ENCODE measurements at regions not wholly inside any gene's neighbourhood (a gene's known extent, or its start where the extent isn't known, plus 50 kb on each side); places are given as distances from the start of the nearest gene placed in this dataset.
"Not testable (repeated sequence)": the region's sequence is repeated elsewhere in the genome, so short reads cannot be mapped to it uniquely, and the experiment has no call there.

GRCh38 chr11:128152796-128153696, 434.3 kb downstream of the ETS1 start:
- FAIRE-seq, result no peak

GRCh38 chr11:128151780-128152179, 435.6 kb downstream of the ETS1 start:
- FAIRE-seq, result no peak

GRCh38 chr11:128151338-128151737, 436.0 kb downstream of the ETS1 start:
- no peak for FAIRE-seq

- FAIRE-seq, result no peak
Observed at GRCh38 chr11:128148208-128148607, 439.1 kb downstream of the ETS1 start.

GRCh38 chr11:128146926-128147605, 440.3 kb downstream of the ETS1 start:
- no peak for FAIRE-seq

- FAIRE-seq, result not testable (repeated sequence)
Observed at GRCh38 chr11:128140293-128140692, 447.1 kb downstream of the ETS1 start.

DNA sequence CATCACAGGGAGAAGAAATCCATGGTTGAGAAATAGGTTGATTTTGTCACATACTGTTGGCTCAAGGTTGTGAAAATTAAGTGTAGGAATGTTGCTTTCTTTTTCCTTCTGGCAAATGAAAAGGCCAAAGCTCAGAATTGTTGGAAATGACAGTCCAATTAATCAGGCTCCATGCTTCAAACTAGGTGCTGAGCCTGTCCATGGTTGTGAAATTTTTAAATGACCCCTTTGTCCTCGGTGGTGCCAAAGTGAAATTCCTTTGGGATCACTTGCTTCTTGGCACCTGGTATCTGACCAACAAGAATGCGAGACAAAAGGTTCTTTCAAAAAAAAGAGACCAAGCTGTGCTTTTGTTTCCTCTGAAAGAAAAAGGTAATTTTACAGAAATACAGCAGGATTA, 451.9 kb downstream of the ETS1 start:
- no peak for FAIRE-seq

DNA sequence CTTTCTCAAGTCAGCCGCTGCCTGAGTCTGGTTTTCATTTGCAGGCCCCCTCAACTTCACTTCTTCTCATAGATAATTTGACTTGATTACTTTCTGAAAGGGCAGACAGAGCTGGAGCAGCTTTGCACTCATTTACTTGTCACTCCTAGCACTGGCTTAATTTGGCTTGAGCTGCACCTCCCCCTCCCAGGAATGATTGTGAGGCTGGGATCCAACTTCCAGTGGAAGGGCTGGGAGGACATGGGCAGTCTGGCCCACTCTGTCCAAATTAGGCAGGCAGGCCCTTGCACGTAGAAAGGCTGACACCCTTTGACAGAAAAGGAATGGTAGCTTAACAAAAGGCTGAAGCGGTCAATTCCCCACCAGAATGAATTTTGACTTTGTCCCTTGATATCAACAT, 453.9 kb downstream of the ETS1 start:
- no peak for FAIRE-seq

GRCh38 chr11:128130052-128130451, 457.3 kb downstream of the ETS1 start:
- FAIRE-seq, result no peak

DNA sequence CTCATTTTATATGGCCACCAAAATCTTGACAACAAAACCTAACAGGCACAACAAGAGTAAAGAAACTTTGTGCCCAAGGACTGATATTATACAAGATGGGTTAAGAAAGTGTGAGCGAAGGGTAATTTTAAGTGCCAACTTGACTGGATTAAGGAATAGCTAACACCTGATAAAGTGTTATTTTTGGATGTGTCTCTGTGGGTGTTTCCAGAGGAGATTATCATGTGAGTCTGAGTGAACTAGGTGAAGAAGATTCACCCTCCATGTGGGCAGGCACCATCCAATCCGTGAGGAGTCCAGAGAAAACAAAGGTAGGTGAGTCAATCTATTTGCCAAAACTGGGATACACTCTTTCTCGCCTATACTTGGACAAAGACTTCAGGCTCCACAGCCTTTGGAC, 461.6 kb downstream of the ETS1 start:
- FAIRE-seq, result no peak

DNA sequence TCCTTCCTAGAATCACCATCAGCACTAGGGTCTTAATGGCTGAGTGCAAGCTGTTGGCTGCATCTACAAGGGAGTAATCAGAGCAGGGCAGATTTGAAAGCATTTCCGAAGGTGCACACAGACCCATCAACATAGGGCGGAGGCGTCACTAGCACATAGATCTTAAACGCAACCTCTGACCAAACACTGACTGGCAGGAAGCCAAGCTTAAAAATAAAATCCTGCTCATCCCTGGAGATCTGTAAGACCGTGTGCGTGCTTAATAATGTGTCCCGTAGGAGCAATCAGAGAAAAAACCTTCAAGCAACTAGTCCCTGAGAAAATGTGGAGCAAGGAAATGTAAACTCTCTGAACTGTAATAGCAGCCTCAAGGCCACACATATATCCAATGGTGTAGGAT, 470.5 kb downstream of the ETS1 start:
- no peak for FAIRE-seq

- no peak for FAIRE-seq
Observed at GRCh38 chr11:128116447-128116846, 470.9 kb downstream of the ETS1 start.

DNA sequence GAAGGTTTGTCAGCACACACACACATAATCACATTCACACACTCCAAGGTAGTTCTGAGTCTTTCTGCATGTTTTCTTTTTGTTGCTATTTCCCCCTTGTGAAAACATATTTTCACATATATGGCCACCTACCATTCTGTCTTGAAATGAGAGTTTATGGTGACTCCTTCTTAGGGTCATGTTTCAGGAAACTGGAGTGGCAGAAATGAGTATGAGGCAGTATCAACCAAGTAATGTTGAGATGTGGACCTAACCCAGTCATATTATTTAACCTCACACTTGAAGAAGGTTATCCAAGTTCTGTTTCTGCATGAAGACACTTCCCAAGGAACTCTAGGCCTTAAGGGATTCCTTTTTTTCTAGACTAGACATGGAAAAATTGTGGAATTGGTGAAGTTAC, 481.4 kb downstream of the ETS1 start:
- no peak for FAIRE-seq

GRCh38 chr11:128105511-128105910, 481.8 kb downstream of the ETS1 start:
- no peak for FAIRE-seq

DNA sequence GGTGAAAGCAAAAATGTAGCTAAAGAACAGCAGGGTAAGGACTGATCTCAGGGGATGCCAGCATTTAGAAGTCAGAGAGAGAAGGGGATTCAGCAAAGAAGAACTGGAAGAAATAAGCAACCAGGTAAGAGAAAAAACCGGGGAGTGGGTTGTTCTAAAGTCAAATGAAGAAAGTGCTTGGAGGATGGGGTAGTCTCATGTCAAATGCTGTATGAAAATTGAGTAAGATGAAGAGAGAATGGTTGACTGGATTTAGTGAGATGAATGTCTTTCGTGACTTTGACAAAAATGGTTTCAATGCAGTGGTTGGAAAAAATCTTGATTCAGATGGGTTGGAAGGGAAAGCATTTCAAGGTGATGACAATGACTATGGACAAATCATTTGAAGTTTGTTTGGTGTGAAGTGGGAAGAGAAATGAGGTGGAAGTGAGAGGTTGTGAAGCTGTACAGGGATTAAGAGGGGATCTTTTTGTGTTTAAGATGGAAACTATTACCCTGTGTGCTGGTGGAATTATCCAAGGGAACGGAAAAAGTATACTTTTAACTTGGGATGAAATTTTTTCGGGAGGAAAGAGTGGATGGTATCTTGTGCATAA, 484.0 kb downstream of the ETS1 start:
- no peak for FAIRE-seq

DNA sequence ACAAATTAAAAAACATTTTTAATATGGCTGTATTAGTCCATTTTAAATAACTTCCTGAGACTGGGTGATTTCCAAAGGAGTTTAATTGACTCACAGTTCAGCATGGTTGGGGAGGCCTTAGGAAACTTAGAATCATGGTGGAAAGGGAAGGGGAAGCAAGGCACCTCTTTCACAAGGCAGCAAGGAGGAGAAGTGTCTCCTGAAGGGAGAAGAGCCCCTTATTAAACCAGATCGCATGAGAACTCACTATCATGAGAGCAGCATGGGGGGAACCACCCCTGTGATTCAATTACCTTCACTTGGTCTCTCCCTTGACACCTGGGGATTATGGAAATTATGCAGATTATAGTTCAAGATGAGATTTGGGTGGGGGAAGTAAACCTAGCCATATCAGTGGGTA, 488.6 kb downstream of the ETS1 start:
- no peak for FAIRE-seq

- no peak for FAIRE-seq
Observed at GRCh38 chr11:128095466-128095981, 491.8 kb downstream of the ETS1 start.

DNA sequence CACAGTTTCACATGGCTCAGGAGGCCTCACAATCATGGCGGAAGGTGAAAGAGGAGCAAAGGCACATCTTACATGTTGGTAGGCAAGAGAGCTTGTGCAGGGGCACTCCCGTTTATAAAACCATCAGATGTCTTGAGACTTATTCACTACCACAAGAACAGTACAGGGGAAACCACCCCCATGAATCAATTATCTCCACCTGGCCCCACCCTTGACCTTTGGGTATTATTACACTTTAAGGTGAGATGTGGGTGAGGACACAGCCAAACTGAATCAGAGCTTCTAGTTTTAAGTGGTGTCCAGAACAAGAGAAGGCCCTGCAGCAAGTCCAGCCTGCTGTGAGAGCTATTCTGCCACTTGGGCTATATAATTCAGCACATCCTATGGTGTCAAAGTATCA, 493.7 kb downstream of the ETS1 start:
- no peak for FAIRE-seq

- FAIRE-seq, result no peak
Observed at GRCh38 chr11:128089962-128090361, 497.4 kb downstream of the ETS1 start.

- no peak for FAIRE-seq
Observed at GRCh38 chr11:128086794-128087193, 500.6 kb downstream of the ETS1 start.

GRCh38 chr11:128085276-128085675, 502.1 kb downstream of the ETS1 start:
- FAIRE-seq, result no peak

DNA sequence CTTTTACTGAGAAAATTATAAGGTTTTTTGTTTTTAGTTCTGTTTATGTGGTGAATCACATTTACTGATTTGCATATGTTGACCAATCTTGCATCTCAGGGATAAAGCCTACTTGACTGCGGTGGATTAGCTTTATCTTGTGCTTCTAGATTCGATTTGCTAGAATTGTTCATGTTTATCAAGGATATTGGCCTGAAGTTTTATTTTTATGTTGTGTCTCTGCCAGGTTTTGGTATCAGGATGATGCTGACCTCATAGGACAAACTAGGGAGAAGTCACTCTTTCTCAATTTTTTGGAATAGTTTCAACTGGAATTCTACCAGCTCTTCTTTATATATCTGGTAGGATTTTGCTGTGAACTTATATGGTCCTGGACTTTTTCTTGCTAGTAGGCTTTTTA, 504.8 kb downstream of the ETS1 start:
- FAIRE-seq, result no peak

DNA sequence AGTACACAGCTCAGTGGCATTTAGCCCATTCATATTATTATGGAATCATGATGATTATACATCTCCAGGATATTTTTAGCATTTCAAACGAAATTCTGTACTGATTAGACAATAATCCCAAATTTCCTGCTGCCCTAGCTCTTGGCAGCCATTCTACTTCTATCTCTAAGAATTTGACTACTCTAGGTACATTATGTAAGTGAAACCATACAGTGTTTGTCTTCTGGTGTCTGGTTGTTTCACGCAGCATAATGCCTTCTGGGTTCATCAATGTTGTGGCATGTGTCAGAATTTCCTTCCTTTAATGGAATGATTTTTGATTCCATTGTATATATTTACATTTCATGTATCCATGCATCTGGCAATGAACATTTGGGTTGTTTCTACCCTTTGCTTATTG, 517.7 kb downstream of the ETS1 start:
- FAIRE-seq, result no peak

DNA sequence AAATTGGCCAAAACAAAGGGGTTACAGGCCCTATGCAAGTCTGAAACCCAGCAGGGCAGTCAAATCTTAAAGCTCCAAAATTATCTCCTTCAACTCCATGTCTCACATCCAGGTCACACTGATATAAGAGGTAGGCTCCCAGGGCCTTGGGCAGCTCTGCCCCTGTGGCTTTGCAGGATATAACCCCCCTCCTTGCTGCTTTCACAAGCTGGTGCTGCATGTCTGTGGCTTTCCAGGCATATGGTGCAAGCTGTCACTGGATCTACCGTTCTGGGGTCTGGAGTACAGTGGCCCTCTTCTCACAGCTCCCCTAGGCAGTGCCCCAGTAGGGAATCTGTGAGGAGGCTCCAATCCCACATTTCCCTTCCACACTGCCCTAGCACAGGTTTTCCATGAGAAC, 519.6 kb downstream of the ETS1 start:
- FAIRE-seq, result no peak
